Esophagus muscularis mucosa (tissue), 3 donors: ENCODE measurements at regions not wholly inside any gene's neighbourhood (a gene's known extent, or its start where the extent isn't known, plus 50 kb on each side); places are given as distances from the start of the nearest gene placed in this dataset.

Source experiments
- EP300 ChIP-seq: sonication (generic); formaldehyde crosslinking; IDR thresholded peaks from one replicate; pipeline ENCODE4 v1.6.1; 2017; ENCODE audit warnings: antibody characterized with exemption
- TF ChIP-seq, protein P1 (sequence below), 3 experiments: fragments of 200-600 bp in 2 of 3; fragments of 450-650 bp in 1 of 3; sonication (generic) in 2 of 3; IDR thresholded peaks; one replicate each; pipeline ENCODE4 v1.5.1; 2017 to 2019; ENCODE audit warnings: antibody characterized with exemption in 3 of 3, mild to moderate bottlenecking in 2 of 3, moderate library complexity in 1 of 3

DNA sequence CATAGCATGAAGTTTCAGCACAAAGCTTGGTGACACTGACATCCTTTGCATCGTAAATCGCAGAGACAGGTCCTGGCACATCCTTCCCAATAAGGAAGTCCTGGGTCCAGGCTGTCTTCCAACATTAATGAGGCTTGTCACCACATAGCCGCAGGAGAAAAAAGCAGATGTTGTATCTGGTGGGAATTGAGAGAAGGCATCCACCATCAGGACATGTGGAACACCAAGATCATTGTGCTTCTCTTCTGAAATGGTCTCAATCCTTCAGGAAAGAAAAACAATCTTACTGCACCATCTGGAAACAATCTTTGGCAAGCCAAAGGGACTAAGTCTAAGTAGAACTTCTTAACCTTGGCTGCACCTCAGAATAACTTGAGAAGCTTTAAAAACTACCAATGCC, 119.0 kb upstream of the ARHGAP28 start:
- TF ChIP-seq, protein P1, sequence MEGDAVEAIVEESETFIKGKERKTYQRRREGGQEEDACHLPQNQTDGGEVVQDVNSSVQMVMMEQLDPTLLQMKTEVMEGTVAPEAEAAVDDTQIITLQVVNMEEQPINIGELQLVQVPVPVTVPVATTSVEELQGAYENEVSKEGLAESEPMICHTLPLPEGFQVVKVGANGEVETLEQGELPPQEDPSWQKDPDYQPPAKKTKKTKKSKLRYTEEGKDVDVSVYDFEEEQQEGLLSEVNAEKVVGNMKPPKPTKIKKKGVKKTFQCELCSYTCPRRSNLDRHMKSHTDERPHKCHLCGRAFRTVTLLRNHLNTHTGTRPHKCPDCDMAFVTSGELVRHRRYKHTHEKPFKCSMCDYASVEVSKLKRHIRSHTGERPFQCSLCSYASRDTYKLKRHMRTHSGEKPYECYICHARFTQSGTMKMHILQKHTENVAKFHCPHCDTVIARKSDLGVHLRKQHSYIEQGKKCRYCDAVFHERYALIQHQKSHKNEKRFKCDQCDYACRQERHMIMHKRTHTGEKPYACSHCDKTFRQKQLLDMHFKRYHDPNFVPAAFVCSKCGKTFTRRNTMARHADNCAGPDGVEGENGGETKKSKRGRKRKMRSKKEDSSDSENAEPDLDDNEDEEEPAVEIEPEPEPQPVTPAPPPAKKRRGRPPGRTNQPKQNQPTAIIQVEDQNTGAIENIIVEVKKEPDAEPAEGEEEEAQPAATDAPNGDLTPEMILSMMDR (IDR thresholded peaks at IDR 0.05) = no peak
- TF ChIP-seq EP300 = no peak
